ENCODE measurements at regions not wholly inside any gene's neighbourhood (a gene's known extent, or its start where the extent isn't known, plus 50 kb on each side); places are given as distances from the start of the nearest gene placed in this dataset.

DNA sequence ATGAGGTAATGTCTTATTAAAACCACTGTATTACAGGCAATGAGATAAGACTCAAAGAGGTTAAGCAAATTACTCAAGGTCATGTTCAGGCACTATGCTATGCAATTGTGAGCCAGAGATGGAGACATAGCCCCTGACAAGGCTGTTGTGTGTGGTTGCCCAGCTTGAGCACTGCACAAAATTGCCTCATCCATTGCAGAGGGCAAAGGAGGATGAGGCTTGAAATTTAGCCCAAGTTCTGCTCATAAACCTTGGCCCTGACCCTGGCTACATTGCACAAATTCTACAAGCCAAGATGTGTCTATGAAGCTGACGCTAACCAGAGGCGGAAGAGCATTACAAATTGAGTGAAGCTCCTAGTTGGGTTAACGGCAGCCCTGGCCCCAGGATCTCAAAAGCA is 65.6 kb upstream of the PGM2 start:
- no peaks in the 10 kb centered on the region for H3K9me3 ChIP-seq (ENCODE audit: low read length)
- H3K9ac ChIP-seq (ENCODE audit: low read length), result no peak overlapping the region
- H3F3A ChIP-seq (ENCODE audit: insufficient read depth, low read length), result no peaks in the 10 kb centered on the region
- H3K4me3 ChIP-seq (ENCODE audit: low read depth, low read length, poor library complexity, severe bottlenecking), result no peak overlapping the region
- H3K9me2 ChIP-seq (ENCODE audit: low read depth, low read length), result no peaks in the 10 kb centered on the region
- no peaks in the 10 kb centered on the region for H3K4me1 ChIP-seq (ENCODE audit: insufficient read depth, low read length, severe bottlenecking)
- no peak for TF ChIP-seq CTCF (IDR thresholded peaks at IDR 0.05; ENCODE audit: low read length)
- TF ChIP-seq EZH2 (IDR thresholded peaks at IDR 0.05; ENCODE audit: borderline replicate concordance, low read length), result no peak
- H3K36me3 ChIP-seq (ENCODE audit: insufficient read depth, low read length), result no peaks in the 10 kb centered on the region
- H4K20me1 ChIP-seq (ENCODE audit: insufficient read depth, low read length), result no peaks in the 10 kb centered on the region
- H2AFZ ChIP-seq (ENCODE audit: low read length), result no peak overlapping the region
- H3K79me2 ChIP-seq (ENCODE audit: insufficient read depth, low read length), result no peaks in the 10 kb centered on the region
- no peaks in the 10 kb centered on the region for H3K27me3 ChIP-seq (ENCODE audit: insufficient read depth, low read length)
- no peak overlapping the region for H3K4me2 ChIP-seq (ENCODE audit: low read length)
- no peak overlapping the region for H3K27ac ChIP-seq (ENCODE audit: low read depth, low read length, poor library complexity, severe bottlenecking)

DNA sequence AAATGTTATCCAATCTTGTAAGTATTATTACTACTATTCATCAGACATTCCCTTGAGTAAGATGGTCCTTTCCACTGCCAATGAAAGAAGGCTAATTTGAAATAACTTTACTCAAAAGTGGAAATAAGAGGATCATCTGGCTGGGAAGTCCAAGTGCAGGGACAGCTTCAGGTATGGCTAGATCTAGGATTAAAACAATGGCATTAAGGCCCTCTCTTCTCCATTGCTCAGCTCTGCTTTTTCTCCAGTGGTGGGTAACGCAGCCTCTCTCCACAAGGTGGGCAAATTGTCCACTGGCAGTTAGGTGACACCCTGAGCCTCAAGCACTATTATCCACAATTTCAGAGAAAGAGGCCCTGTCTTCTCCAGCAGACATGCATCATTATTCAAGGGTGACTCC is 66.7 kb upstream of the PGM2 start:
- no peaks in the 10 kb centered on the region for H3K9me3 ChIP-seq (ENCODE audit: low read length)
- H2AFZ ChIP-seq (ENCODE audit: low read length), result no peak overlapping the region
- no peak overlapping the region for H3K4me2 ChIP-seq (ENCODE audit: low read length)
- no peaks in the 10 kb centered on the region for H3F3A ChIP-seq (ENCODE audit: insufficient read depth, low read length)
- H3K27ac ChIP-seq (ENCODE audit: low read depth, low read length, poor library complexity, severe bottlenecking), result no peak overlapping the region
- no peak overlapping the region for H3K4me3 ChIP-seq (ENCODE audit: low read depth, low read length, poor library complexity, severe bottlenecking)
- H3K4me1 ChIP-seq (ENCODE audit: insufficient read depth, low read length, severe bottlenecking), result no peaks in the 10 kb centered on the region
- no peaks in the 10 kb centered on the region for H4K20me1 ChIP-seq (ENCODE audit: insufficient read depth, low read length)
- no peaks in the 10 kb centered on the region for H3K27me3 ChIP-seq (ENCODE audit: insufficient read depth, low read length)
- no peaks in the 10 kb centered on the region for H3K36me3 ChIP-seq (ENCODE audit: insufficient read depth, low read length)
- H3K79me2 ChIP-seq (ENCODE audit: insufficient read depth, low read length), result no peaks in the 10 kb centered on the region
- no peak overlapping the region for H3K9ac ChIP-seq (ENCODE audit: low read length)
- no peaks in the 10 kb centered on the region for H3K9me2 ChIP-seq (ENCODE audit: low read depth, low read length)
- TF ChIP-seq CTCF (IDR thresholded peaks at IDR 0.05; ENCODE audit: low read length) (no peak), EZH2 (IDR thresholded peaks at IDR 0.05; ENCODE audit: borderline replicate concordance, low read length) (no peak)

DNA sequence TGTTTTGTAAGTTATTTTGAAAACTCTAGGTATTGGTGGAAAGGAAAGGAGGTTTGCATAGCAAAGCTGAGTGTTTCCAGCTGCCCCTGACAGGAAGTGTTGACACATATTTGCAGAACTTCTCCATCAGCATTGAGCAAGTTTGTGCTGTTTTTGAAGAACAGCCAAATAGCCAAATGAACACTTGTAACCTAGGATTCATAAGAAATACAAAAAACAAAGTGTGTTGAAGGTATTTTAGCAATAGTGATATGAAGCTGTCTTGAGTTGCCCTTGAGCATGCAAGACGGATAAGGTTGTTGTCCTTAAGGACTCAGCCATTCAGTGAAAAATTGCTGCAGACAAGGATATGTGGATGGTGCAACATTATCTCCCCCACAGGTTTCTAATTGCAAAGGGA is 68.3 kb upstream of the PGM2 start:
- Histone ChIP-seq H3K9me2 (ENCODE audit: low read depth, low read length) (no peaks in the 10 kb centered on the region), H2AFZ (ENCODE audit: low read length) (no peak overlapping the region), H3K4me2 (ENCODE audit: low read length) (no peak overlapping the region), H3K36me3 (ENCODE audit: insufficient read depth, low read length) (no peaks in the 10 kb centered on the region), H4K20me1 (ENCODE audit: insufficient read depth, low read length) (no peaks in the 10 kb centered on the region), H3K9me3 (ENCODE audit: low read length) (no peaks in the 10 kb centered on the region), H3K4me3 (ENCODE audit: low read depth, low read length, poor library complexity, severe bottlenecking) (no peak overlapping the region), H3K27ac (ENCODE audit: low read depth, low read length, poor library complexity, severe bottlenecking) (no peak overlapping the region), H3K79me2 (ENCODE audit: insufficient read depth, low read length) (no peaks in the 10 kb centered on the region), H3F3A (ENCODE audit: insufficient read depth, low read length) (no peaks in the 10 kb centered on the region), H3K27me3 (ENCODE audit: insufficient read depth, low read length) (no peaks in the 10 kb centered on the region), H3K9ac (ENCODE audit: low read length) (no peak overlapping the region), H3K4me1 (ENCODE audit: insufficient read depth, low read length, severe bottlenecking) (no peaks in the 10 kb centered on the region)
- TF ChIP-seq EZH2 (IDR thresholded peaks at IDR 0.05; ENCODE audit: borderline replicate concordance, low read length), result no peak
- no peak for TF ChIP-seq CTCF (IDR thresholded peaks at IDR 0.05; ENCODE audit: low read length)
